Upper lobe of left lung (tissue), 4 donors: ENCODE measurements at regions not wholly inside any gene's neighbourhood (a gene's known extent, or its start where the extent isn't known, plus 50 kb on each side); places are given as distances from the start of the nearest gene placed in this dataset.

Source experiments
- CTCF ChIP-seq, 6 experiments: fragments of 450-650 bp in 4 of 6; fragments of 200-600 bp in 2 of 6; sonication (generic) in 2 of 6; IDR thresholded peaks; one replicate each; pipeline ENCODE4 v1.5.1; 2016 to 2019; ENCODE audit warnings: antibody characterized with exemption in 6 of 6
- EP300 ChIP-seq, 4 donors: sonication (generic); formaldehyde crosslinking; IDR thresholded peaks; one replicate each; pipeline ENCODE4 v1.5.1; 2017; ENCODE audit warnings: antibody characterized with exemption in 4 of 4, control low read depth in 2 of 4
- POLR2A ChIP-seq, 4 donors: fragments of 450-650 bp; IDR thresholded peaks; one replicate each; pipeline ENCODE4 v1.5.1; 2016 to 2017; ENCODE audit warnings: antibody characterized with exemption in 4 of 4, mild to moderate bottlenecking in 2 of 4
- POLR2AphosphoS5 ChIP-seq, 2 donors: sonication (generic); formaldehyde crosslinking; IDR thresholded peaks; one replicate each; pipeline ENCODE4 v1.5.1; 2017; ENCODE audit warnings: antibody characterized with exemption in 2 of 2

- TF ChIP-seq CTCF (IDR thresholded peaks at IDR 0.05) (no peak), EP300 (IDR thresholded peaks at IDR 0.05) (no peak), POLR2AphosphoS5 (IDR thresholded peaks at IDR 0.05) (no peak), POLR2A (IDR thresholded peaks at IDR 0.05) (no peak)
These were observed 520.5 kb upstream of the ADGRB3 start for GRCh38 chr6:68114463-68115047.
